EL (cell line): ENCODE measurements at regions not wholly inside any gene's neighbourhood (a gene's known extent, or its start where the extent isn't known, plus 50 kb on each side); places are given as distances from the start of the nearest gene placed in this dataset.

Source experiments
- DNase-seq: peaks from one replicate; pipeline ENCODE4 v3.0.0-alpha.2; 2016

DNA sequence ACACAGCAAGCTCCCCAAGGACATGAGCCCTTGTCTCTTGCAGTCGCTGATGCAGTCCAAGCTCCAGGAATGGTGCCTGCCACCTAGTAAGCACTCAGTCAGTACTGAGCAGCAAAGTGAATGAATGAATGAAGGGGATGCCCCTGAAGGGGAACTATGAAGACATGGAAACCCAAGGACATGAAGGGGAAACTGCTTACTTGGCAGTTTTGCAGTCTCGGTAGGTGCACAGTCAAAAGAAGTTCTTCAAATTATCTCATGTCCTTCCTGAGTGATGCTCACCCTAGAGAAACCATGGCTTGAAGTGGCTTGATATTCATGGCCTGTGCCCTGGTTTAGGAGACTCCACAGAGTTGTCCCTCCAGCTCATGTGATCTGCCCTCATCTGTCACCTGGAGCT lies 102.1 kb upstream of the DLX2 start:
- DNase-seq: no peak

DNA sequence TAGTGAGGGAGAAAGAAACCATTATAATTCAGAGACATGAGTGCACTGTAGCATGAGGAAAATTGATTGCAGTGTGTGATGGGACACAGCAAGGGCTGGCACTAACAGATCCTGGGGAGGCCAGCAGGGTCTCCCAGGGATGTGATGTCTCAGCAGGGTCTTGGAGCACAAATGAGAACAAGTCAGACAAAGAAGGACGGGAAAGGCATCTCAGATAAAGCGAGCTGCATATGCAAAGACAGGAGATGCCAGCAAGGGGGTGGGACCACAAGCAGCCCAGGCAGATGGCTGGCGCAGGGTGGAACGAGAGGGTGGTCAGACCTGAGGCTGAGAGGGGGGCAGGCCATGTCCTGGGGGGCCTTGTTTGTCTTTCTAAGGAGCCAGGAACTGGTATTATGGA lies 102.6 kb upstream of the DLX2 start:
- DNase-seq: no peak

DNA sequence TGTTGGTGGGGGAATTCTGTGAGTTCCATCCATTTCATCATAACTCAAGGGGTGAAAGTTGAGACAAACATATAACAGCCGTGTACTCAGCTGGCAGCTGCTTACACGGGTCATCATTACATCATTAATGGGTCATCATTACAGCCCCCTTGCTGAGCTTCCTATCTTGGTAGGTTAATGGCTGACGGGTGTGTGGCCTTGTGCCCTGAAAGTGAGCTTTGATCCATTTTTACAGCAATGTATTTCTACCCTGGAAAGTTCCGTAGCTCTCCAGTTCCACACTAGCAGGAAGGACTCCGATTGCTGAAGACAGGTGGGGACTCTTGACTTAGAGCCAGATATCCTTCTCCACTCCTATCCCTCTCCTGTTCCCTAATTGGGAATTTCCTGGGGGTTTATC lies 105.2 kb upstream of the DLX2 start:
- DNase-seq: peak; percentile 30

DNA sequence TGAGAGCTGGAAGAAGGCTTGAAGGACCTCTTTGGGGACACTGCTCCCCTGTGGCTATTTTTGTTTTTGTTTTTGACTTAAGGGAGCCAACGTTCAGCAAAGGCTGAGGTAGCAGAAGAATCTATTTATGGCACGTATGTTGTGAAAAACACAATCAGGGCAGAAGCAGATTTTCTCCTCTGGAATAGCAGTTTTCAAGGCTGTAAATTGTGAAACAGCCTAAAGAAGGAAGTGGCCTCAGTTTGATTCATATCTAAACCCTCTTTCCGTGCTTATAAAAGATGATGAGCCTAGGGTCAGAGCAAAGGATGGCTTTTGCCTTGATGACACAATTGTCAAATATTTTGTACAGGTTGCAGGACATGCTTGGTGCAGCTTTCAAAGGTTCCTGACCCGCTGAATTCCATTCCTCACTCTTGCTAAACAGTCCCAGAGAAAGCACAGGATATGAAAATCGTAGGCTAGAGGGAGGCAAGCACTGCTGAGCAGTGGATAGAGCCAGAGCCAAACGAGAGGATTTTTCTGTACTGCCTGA lies 106.2 kb upstream of the DLX2 start:
- peak; percentile 91 for DNase-seq

DNA sequence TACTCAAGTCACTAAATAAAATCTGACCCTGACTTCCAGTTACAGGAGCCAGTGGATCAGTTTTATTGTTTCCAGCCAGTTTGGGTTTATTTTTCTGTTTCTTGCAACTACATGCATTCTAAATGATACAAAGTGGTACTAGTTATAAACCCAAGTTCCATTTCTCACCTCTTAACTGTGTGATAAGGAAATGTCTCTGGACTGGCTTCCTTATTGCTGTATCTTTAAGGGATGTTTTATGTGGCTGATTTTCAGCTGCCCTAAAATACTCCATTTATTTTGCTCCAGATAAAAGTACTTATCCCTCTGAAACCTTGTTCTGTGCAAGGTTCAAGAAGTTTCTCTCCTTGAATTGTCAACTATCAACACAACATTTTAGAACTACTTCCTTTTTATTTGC lies 107.9 kb upstream of the DLX2 start:
- DNase-seq: no peak

DNA sequence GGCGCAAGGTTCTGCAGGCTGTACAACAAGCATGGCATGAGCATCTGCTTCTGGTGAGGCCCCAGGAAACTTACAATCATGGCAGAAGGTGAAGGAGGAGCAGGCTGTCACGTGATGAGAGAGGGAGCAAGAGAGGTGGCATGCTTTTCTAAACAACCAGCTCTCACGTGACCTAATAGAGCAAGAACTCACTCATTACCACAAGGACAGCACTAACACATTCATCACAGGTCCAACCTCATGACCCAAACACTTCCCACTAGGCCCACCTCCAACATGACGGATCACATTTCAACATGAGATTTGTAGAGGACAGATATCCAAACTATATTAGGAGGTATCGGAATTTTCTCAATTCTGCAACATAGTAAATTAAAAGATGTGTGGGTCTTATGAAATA lies 108.8 kb upstream of the DLX2 start:
- DNase-seq: peak; percentile 63

DNA sequence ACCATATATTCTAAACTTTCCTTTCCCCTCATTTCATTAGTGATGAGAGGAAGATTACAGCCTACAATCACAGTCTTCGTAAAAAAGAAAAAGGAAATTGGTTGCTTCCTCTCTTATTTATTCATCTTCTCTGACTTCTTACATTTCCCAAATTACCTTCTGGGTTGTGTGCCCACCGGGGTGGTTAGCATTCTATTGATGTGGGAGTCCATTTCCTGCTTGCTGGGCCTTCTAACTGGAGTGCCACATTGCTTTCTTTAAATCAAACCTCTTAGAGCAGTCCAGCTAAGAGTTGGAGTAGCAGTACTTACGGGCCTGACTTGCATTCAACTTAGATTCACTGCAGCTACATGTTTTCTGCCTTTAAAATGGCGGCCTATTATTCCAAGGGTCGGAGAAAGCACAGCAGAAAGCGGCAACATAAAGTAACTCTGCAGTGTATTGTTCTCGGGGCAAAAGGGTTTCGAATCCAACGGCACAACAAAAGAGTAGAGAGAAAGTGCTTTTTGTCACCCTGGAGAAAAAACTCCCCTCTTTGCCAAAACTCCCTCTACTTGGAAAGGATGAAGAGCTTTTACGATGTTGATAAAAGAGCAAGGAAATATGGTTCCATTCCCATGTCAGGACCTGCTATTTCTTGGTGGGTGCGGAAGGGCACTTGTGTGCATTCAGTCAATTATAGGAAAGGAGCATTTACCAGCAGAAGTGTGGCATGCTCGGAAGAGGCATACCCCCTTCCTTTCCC lies 110.6 kb upstream of the DLX2 start:
- DNase-seq: no peak

DNA sequence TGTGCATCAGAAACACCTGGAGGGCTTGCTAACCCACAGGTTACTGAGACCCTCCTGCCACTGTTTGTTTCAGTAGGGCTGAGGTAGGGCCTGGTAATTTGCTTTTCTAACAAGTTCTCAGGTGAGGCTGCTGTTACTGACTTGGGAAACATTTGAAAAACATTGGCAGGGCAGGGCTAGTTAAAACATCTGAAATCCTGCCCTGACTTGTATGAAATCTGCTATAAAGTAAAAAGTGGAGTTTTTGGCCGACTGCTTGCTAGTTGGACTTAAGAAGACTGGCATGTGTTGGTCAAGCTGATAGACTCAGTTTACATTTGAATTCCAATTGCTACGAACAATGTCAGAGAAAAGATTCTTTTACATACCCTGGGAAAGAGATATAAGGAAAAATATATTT lies 111.6 kb upstream of the DLX2 start:
- DNase-seq: no peak

DNA sequence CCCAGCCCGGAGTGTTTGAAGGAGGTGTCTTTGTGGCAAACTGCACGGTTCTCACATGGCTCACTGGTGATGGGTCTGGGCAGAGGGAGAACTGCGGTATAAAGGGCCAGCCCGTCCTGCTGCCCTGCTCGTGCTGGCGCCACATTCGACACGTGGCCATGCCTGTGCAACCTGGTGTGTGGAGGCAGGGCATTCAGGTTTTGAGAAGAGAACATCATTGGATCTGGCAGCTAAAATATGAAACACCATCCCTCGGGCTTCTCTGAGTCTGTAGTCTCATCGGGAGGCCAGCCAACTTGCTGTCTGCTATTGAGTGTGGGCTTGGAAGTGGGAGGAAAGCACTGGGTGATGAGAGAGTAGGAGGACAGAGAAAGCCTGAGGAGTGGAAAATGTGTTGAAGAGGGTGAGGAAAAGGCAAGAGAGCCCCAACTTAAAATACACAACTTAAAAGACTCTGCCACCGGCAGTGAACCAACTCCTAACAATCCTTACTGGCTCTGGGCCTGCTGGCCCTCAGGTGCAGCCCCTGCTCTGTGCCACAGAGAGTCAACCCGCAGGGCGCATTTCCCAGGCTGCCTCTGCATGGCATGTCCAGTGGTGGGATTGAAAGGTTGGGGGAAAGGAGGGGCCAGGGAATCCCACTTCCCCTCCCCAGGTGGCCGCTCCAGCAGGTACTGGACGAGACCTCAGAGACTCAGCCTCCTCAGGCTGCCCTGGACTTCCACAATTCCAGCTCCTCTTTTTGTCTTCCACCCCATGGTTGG lies 112.7 kb upstream of the DLX2 start:
- DNase-seq: no peak

DNA sequence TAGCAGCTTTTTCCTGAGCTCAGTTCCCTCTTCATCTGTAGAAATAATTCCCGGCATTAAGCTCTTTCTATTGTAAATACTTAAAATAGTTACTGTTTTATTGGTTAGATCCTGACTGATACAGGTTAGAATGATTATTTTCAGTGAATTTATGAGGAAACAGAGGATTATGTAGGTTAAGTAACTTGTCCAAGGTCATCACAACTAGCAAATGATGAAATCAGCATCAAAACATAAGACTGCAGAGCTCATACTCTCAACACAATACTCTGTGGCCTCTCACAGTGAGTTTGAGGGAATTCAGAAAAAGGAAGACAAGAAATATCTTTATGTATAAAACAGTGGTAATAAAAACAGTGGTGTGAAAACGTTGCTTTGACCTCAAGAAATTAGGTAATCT lies 113.2 kb upstream of the DLX2 start:
- no peak for DNase-seq

DNA sequence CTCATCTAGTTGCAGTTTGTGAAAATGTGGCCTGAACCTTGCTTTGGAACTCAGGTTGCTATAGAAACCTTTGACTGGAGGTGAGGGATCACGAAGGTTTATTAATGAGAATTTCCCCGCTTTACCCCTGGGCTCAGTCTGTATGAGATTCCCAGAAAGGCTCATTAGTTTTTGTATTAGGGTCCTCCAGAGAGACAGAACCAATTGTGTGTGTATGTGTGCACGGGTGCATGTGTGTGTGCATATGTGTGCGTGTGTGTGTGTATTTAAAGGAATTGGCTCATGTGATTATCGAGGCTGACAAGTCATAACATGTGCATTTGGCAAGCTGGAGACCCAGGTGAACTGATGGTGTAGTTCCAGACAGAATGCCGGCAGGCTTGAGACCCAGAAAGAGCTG lies 113.8 kb upstream of the DLX2 start:
- no peak for DNase-seq

DNA sequence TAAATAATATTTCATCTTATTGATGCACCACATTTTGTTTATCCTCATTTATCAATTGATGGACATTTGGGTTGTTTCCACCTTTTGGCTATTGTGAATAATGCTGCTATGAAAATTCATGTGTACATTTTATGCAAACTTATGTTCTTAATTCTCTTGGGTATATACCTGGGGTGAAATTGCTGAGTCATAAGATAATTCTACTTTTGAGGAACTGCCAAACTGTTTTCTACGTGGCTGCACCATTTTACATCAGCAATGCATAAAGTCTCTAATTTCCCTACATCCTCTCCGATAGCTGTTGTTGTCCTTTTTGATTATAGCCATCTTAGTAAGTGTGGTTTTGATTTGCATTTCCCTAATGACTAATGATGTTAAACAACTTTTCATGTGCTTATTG lies 116.5 kb upstream of the DLX2 start:
- DNase-seq: no peak

DNA sequence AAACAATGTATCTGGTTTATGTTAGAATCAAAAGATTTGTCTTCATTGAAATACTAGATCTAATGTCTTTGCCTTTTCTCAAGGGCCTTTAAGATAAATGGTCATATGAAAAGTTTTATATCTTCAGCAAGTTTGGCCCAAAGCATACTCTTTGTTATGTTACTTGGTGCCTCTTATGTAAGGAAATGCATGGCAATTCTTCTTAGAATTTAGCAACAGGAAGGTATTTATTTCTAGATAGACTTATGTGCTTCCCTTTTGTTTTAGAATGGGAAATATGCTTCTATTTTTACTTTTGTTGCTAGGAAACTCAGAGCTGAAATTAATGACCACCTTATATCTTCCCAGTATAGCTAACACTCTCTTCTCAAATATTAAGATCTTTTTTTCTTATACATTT lies 117.4 kb upstream of the DLX2 start:
- DNase-seq: no peak

DNA sequence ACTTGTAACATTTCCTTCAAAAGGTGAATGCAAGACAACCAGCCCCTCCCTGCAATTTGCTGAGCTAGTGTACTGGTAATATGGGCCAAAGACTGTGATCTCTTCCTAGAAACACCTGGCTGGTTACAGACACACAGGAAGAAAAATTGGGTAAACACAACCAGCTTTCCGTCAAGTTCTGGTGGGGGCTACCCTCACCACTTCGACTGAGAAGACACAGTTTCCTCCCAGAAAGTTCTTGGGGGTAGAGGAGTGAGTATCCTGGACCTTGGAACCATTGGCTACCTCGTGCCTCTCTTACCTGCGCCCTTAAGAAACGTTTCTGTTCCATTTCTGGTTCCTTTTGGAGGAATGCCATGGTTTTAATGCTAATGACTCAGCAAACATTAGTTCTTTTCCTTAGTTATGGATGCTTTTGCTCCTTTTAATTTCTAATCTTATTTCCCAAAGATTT lies 120.9 kb upstream of the DLX2 start:
- no peak for DNase-seq

DNA sequence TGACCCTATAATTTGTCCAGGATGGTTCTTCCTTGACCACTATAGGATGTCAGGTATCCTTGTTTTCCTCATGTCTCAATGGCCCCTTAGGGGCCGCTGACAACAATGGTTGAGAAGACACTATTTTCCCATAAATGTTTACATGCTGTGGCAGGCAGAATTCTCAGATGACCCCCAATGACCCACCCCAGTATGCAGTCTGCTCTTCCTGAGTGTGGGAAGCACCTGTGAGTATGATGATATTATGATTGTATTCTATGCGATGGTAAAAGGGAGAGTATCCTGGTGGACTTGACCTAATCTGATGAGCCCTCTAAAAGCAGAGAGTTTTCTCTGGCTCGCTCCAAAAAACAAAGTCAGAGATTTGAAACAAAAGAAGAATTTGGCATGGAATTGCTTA lies 123.1 kb upstream of the DLX2 start:
- DNase-seq: no peak

DNA sequence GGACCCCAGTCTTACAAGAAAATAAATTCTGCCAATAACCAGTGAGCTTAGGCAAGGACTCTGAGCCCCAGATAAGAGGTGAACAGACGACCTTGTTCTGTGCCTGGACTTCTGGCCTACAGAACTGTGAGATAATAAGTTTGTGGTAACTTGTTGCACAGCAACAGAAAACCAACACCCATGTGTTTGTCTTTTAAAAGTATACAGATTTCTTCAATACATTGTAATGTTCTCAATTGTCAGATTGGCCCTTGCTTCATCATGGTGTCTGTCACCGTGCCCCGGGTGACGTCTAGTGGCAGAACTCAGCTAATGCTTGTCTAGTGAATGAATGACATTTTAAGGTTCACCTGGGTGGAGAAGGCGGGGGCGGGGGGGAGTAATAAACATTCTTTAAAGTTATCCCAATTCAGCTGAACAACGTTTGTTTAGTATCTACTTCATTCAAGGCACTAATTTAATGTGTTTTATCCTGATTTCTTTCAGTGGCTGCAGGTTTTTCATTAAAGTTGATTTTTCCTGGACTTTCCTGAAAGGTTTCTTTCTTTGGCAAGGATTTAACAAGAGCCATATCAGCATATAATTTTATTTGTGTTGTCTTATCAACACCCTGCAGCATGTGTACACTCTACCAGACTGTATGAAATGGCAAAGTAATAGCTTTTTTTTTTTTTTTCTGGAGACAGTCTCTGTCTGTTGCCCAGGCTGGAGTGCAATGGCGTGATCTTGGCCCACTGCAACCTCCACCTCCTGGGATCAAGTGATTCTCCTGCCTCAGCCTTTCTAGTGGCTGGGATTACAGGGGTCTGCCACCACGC lies 123.8 kb upstream of the DLX2 start:
- DNase-seq: no peak

DNA sequence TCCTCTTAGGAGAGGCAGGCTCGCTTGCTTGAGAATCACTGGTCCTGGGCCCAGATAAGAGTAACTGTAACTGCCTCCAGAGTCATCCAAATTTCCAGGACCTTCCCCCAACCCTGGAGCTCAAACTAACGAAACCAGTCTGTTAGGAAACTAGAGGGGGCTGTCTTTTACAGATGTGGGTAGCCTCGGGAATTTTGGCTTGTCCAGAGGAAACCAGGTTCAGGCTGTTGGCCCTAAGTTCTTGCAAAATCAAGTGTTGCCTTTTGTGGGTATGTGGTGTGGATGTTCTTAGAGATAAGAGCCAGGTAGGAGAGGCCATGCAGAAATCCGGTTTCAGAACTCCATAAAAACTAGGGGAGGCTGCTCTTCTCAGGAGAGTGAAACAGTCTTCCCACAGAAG lies 125.0 kb upstream of the DLX2 start:
- DNase-seq: no peak

DNA sequence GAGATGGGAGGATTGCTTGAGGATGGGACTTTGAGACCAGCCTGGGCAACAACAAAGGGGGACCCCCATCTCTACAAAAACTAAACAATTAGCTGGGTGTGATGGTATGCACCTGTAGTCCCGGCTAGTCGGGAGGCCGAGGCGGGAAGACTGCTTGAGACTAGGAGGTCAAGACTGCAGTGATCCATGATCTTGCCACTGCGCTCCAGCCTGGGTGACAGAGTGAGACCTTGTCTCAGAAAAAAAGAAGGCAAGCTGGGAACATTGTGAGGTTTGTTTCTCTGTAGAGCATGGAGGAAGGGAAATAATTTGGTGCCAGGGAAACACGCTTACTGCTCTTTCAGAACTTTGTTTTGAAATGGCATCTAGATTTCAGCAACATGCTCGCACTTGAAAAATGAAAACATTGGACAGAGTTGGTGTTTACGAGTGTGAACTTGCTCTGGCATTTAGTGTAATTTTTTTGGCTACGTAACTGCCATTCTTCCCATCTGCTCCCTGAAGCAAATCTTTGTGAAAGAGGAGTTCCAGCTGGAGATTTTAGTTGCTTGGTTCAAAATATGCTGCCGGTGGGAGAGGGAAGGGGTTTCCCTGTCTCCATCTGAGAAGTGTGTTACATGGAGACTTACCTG lies 125.6 kb upstream of the DLX2 start:
- DNase-seq: no peak

DNA sequence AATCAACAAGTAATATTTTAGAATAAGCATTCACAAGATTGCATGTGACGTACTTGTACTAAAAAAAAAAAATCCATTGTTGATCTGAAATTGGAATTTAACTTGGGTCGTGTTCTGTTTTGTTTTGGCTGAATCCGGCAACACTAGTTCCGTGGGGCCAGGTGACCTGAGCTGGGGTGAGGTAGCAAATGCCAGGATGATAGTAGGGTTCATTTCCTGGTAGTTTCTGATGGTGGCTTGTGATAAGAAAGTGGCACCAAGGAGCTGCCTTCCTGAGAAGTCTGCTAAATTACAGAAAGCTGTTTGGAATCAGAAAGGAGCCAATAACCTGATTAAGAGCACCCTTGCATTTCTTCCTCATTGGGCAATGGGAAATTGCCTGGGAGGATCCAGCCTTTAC lies 126.4 kb upstream of the DLX2 start:
- no peak for DNase-seq

DNA sequence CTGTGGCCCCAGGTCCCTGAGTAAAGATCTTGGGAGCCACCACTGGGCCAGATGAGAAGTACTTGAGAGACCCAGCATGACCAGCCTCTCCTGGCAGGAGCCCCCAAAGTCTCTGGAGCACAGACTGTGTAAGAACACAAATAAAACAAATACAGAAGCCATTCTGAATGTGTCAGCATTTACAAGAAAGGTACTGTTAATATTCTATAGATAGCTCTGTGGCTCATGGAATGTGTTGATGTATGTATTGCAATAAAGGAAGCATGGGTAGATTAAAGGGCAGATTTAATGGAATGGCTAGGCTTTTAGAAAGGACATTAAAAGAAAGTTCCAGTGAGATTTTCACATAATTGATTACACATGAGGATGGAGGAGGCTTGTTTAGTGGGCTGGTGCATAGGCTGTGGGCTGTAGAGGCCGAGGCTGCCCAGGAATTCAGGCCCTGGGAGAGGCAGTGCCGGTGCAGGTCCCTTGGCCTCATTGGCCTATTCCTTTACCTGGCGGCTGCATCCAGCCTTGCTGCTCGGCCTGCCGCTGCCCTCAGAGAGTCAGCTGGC lies 127.7 kb upstream of the DLX2 start:
- no peak for DNase-seq

DNA sequence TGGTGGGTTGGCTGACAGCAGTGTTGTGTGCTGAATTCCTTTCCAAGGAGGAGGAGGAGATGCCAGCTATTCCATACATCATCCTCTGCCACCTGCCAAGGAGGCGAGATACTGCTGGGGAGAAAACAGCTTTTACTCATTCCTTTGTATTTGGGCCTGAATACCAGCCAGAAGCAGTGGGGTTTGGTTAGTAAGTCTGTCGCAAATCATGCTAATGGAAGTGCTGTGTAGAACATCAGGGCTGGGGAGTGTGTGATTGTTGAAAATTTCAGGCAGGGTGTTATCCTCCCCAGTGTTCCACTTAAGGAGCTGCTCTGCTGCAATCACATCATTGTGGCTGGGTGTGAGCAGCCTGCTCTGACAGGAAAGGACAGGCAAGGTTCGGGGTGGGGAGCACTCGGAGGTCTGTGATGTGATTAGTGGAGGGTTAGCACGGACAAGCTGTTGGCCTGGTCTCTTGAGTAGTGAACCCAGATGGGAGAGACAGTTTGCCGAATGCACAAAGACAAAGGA lies 128.2 kb upstream of the DLX2 start:
- no peak for DNase-seq

DNA sequence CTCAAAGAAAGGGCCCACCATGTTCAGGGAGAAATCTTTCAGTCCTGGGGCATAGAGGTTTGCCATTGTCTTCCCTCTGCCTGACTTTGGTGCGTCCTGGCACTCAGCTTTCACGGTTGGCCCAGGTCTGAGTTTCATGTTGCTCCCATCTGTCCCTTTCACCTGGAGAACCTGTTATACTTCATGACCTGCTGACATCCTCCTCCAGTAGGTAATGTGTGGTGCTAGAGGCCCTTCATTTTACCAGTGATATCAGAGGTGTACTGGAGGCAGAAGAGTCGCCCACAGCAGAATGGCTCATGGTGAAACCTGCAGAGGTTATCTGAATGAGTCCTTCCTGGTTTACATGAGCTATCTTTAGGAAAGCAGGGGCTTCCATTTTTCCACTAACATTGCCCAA lies 128.8 kb upstream of the DLX2 start:
- DNase-seq: no peak
